ENCODE measurements at regions not wholly inside any gene's neighbourhood (a gene's known extent, or its start where the extent isn't known, plus 50 kb on each side); places are given as distances from the start of the nearest gene placed in this dataset.

- Histone ChIP-seq H3K4me1 (no peaks in the 10 kb centered on the region), H3K4me3 (ENCODE audit: low read depth, low read length) (no peak overlapping the region), H3K9me3 (no peaks in the 10 kb centered on the region), H3K27me3 (replicated peaks; ENCODE audit: control insufficient read depth, insufficient read depth, low read length) (no peaks in the 10 kb centered on the region), H3K36me3 (ENCODE audit: control insufficient read depth, insufficient read depth, low read length) (no peaks in the 10 kb centered on the region)
- Mint-ChIP-seq H3K36me3 (ENCODE audit: insufficient read depth, unreplicated experiment) (no peaks in the 10 kb centered on the region), H3K4me3 (ENCODE audit: unreplicated experiment) (no peak overlapping the region), H3K27me3 (ENCODE audit: insufficient read depth, unreplicated experiment) (no peaks in the 10 kb centered on the region), H3K9me3 (ENCODE audit: unreplicated experiment) (no peaks in the 10 kb centered on the region), H3K4me1 (ENCODE audit: low read depth, unreplicated experiment) (no peaks in the 10 kb centered on the region), H3K27ac (ENCODE audit: unreplicated experiment) (no peak overlapping the region)
- TF ChIP-seq CTCF (IDR thresholded peaks at IDR 0.05; ENCODE audit: insufficient read depth in 1 of 2, low read depth in 1 of 2, low read length in 1 of 2, severe bottlenecking in 1 of 2, unreplicated experiment in 1 of 2), result no peak
- no peak for DNase-seq
- POLR2A ChIA-PET, result no interaction called here
- CTCF ChIA-PET, result no interaction called here
- no TSS peak for BruUV-seq (replicated peaks)
- intact Hi-C loops (cut with micrococcal nuclease; ENCODE audit: unreplicated experiment), result no loop called here
These were observed 109.2 kb upstream of the HS3ST1 start for GRCh38 chr4:11537846-11538245.

- H3K36me3 ChIP-seq (ENCODE audit: control insufficient read depth, insufficient read depth, low read length), result no peaks in the 10 kb centered on the region
- no peak for TF ChIP-seq CTCF (IDR thresholded peaks at IDR 0.05; ENCODE audit: insufficient read depth in 1 of 2, low read depth in 1 of 2, low read length in 1 of 2, severe bottlenecking in 1 of 2, unreplicated experiment in 1 of 2)
- intact Hi-C loops (cut with micrococcal nuclease; ENCODE audit: unreplicated experiment), result no loop called here
- H3K9me3 ChIP-seq, result peaks cover 3% of the 10 kb centered on the region; the same call in 1 of the 2 replicates
- Mint-ChIP-seq H3K27ac (ENCODE audit: unreplicated experiment) (no peak overlapping the region), H3K4me1 (ENCODE audit: low read depth, unreplicated experiment) (no peaks in the 10 kb centered on the region), H3K4me3 (ENCODE audit: unreplicated experiment) (no peak overlapping the region), H3K36me3 (ENCODE audit: insufficient read depth, unreplicated experiment) (no peaks in the 10 kb centered on the region), H3K9me3 (ENCODE audit: unreplicated experiment) (no peaks in the 10 kb centered on the region), H3K27me3 (ENCODE audit: insufficient read depth, unreplicated experiment) (no peaks in the 10 kb centered on the region)
- DNase-seq, result no peak
- H3K4me1 ChIP-seq, result no peaks in the 10 kb centered on the region
- ChIA-PET CTCF (no interaction called here), POLR2A (no interaction called here)
- no peaks in the 10 kb centered on the region for H3K27me3 ChIP-seq (replicated peaks; ENCODE audit: control insufficient read depth, insufficient read depth, low read length)
- H3K4me3 ChIP-seq (ENCODE audit: low read depth, low read length), result no peak overlapping the region
- no TSS peak for BruUV-seq (replicated peaks)
These were observed 106.6 kb upstream of the HS3ST1 start for GRCh38 chr4:11535333-11535732.

- H3K4me1 Mint-ChIP-seq (ENCODE audit: low read depth, unreplicated experiment), result no peaks in the 10 kb centered on the region
- no peaks in the 10 kb centered on the region for H3K27me3 ChIP-seq (replicated peaks; ENCODE audit: control insufficient read depth, insufficient read depth, low read length)
- no peaks in the 10 kb centered on the region for H3K36me3 ChIP-seq (ENCODE audit: control insufficient read depth, insufficient read depth, low read length)
- no peaks in the 10 kb centered on the region for H3K36me3 Mint-ChIP-seq (ENCODE audit: insufficient read depth, unreplicated experiment)
- peaks cover 4% of the 10 kb centered on the region; the same call in 1 of the 2 replicates for H3K9me3 ChIP-seq
- DNase-seq, result no peak
- BruUV-seq (replicated peaks), result no TSS peak
- no peak overlapping the region for H3K4me3 ChIP-seq (ENCODE audit: low read depth, low read length)
- no peak overlapping the region for H3K4me3 Mint-ChIP-seq (ENCODE audit: unreplicated experiment)
- no peaks in the 10 kb centered on the region for H3K27me3 Mint-ChIP-seq (ENCODE audit: insufficient read depth, unreplicated experiment)
- H3K27ac Mint-ChIP-seq (ENCODE audit: unreplicated experiment), result no peak overlapping the region
- ChIA-PET CTCF (no interaction called here), POLR2A (no interaction called here)
- H3K9me3 Mint-ChIP-seq (ENCODE audit: unreplicated experiment), result no peaks in the 10 kb centered on the region
- intact Hi-C loops (cut with micrococcal nuclease; ENCODE audit: unreplicated experiment), result no loop called here
- no peaks in the 10 kb centered on the region for H3K4me1 ChIP-seq
- TF ChIP-seq CTCF (IDR thresholded peaks at IDR 0.05; ENCODE audit: insufficient read depth in 1 of 2, low read depth in 1 of 2, low read length in 1 of 2, severe bottlenecking in 1 of 2, unreplicated experiment in 1 of 2), result no peak
These were observed 106.1 kb upstream of the HS3ST1 start for GRCh38 chr4:11534623-11535302.

Measured in Caco-2 (cell line).